Lower leg skin (tissue), 3 donors: ENCODE measurements at regions not wholly inside any gene's neighbourhood (a gene's known extent, or its start where the extent isn't known, plus 50 kb on each side); places are given as distances from the start of the nearest gene placed in this dataset.

Experiments
- POLR2A ChIP-seq, 2 donors: fragments of 450-650 bp; IDR thresholded peaks; one replicate each; pipeline ENCODE4 v1.6.1; 2016 to 2017; ENCODE audit warnings: antibody characterized with exemption in 2 of 2, mild to moderate bottlenecking in 1 of 2, moderate library complexity in 1 of 2
- TF ChIP-seq, protein P1 (sequence below), 3 donors: fragments of 450-650 bp; IDR thresholded peaks; one replicate each; pipeline ENCODE4 v1.5.1; 2016; ENCODE audit warnings: antibody characterized with exemption in 3 of 3, mild to moderate bottlenecking in 3 of 3, moderate library complexity in 2 of 3

- TF ChIP-seq, protein P1, sequence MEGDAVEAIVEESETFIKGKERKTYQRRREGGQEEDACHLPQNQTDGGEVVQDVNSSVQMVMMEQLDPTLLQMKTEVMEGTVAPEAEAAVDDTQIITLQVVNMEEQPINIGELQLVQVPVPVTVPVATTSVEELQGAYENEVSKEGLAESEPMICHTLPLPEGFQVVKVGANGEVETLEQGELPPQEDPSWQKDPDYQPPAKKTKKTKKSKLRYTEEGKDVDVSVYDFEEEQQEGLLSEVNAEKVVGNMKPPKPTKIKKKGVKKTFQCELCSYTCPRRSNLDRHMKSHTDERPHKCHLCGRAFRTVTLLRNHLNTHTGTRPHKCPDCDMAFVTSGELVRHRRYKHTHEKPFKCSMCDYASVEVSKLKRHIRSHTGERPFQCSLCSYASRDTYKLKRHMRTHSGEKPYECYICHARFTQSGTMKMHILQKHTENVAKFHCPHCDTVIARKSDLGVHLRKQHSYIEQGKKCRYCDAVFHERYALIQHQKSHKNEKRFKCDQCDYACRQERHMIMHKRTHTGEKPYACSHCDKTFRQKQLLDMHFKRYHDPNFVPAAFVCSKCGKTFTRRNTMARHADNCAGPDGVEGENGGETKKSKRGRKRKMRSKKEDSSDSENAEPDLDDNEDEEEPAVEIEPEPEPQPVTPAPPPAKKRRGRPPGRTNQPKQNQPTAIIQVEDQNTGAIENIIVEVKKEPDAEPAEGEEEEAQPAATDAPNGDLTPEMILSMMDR (IDR thresholded peaks at IDR 0.05), result no peak
- no peak for TF ChIP-seq POLR2A (IDR thresholded peaks at IDR 0.05)
These were observed 160.7 kb upstream of the PCBD1 start for GRCh38 chr10:71048971-71049615.
